GM12873 (cell line): ENCODE measurements at regions not wholly inside any gene's neighbourhood (a gene's known extent, or its start where the extent isn't known, plus 50 kb on each side); places are given as distances from the start of the nearest gene placed in this dataset.

Source experiments
- TF ChIP-seq, protein P1 (sequence below): IDR thresholded peaks from 2 replicates; pipeline ENCODE4 v1.5.1; 2012; ENCODE audit warnings: low read depth, mild to moderate bottlenecking, moderate library complexity, low read length, control low read depth; ENCODE audit not compliant: insufficient read depth; ENCODE audit errors: missing control alignments

GRCh38 chr13:20331949-20332348 lies 99.8 kb upstream of the GJB6 start:
- TF ChIP-seq, protein P1, sequence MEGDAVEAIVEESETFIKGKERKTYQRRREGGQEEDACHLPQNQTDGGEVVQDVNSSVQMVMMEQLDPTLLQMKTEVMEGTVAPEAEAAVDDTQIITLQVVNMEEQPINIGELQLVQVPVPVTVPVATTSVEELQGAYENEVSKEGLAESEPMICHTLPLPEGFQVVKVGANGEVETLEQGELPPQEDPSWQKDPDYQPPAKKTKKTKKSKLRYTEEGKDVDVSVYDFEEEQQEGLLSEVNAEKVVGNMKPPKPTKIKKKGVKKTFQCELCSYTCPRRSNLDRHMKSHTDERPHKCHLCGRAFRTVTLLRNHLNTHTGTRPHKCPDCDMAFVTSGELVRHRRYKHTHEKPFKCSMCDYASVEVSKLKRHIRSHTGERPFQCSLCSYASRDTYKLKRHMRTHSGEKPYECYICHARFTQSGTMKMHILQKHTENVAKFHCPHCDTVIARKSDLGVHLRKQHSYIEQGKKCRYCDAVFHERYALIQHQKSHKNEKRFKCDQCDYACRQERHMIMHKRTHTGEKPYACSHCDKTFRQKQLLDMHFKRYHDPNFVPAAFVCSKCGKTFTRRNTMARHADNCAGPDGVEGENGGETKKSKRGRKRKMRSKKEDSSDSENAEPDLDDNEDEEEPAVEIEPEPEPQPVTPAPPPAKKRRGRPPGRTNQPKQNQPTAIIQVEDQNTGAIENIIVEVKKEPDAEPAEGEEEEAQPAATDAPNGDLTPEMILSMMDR: no peak

DNA sequence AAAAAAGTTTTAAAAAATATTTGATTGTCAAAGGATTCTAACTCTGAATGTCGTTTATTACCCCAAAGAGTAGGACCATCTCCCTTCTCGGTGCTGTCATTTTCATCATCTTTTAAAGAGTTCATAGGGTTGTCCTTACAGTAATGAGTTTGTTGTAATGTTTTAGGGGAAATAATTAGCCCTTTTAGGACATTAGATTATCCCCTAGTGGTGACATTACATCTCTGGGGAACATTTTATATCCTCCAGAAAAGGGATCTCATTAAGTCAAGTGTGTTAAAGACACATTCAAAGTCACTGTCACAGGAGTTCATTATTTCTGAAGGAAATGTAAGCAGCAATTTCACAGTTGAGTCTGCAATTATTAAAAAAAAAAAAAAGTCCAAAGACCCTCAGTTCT lies 99.3 kb upstream of the GJB6 start:
- TF ChIP-seq, protein P1: no peak

DNA sequence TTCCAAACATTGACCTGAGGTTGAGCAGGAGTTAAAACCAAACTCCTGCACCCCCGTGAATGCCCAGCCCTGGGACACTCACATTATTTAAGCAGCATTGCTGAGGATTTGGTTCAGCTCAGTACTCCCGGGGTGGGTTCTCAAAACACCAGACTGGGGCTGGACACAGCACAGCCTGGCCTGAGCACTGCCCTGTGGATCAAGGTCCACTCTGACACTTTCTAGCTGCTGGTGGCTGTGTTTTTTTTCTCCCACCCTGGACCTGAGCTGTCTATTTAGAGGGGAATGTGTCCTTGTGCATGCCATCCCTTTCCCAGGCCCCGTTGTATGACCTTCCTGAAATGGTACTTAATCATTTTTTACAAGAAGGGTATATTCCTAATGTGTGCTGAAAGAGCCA lies 94.7 kb upstream of the GJB6 start:
- TF ChIP-seq, protein P1: no peak

DNA sequence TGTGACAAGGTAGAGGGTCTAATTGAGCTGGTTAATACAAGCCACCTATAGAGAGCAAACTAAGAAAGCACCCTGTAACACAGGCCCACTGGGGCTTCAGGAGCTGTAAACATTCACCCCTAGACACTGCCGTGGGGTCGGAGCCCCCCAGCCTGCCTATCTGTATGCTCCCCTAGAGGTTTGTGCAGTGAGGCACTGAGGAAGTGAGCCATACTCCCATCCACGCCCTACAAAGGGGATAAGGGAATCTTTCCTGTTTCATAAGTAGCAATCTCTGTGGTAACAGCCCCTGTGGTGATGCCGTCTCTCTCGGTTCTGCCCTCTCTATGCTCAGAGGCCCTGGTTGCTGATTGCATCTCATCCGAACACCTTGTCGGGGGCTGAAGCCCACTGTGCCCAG lies 94.2 kb upstream of the GJB6 start:
- TF ChIP-seq, protein P1: no peak

- TF ChIP-seq, protein P1: no peak
Measured at GRCh38 chr13:20320885-20321284, 88.8 kb upstream of the GJB6 start.

DNA sequence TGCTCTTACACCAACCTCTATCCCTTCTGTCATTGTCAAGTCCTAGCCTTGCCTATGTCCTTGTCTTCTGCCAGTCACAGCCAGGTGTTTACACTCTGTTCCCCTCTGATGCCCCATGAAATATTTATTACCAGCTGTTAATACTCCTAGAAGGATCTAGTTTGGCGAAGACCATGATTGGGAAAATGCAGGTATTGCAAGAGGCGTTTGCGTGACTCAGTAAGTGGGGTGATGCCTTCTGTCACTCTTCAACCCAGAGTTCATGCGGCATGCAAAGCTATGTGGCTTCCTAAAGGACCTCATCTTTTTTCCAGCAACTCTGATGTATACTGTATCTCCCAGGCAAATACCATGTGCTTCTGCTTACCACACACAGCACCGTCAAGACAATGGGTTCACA lies 81.8 kb upstream of the GJB6 start:
- TF ChIP-seq, protein P1: no peak

DNA sequence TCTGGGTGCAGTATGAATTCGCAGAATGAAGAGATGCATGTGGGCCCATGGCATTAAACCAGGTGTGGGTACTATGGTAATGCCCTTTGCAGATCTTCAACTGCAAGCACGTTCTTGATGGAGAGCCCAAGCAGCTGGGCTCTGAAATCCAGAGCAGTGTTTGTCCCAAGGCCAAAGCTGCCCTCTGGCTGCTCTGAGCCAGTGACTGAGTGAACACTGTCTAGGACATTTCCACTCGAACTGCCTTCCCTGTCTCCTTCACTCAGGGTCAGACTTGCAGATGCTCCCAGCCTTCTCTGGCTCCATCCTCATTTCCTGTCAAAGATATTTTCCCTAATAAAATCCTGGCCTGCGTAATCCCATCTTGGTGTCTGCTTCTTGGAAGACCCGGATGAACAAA lies 80.2 kb upstream of the GJB6 start:
- TF ChIP-seq, protein P1: no peak
